ENCODE measurements at regions not wholly inside any gene's neighbourhood (a gene's known extent, or its start where the extent isn't known, plus 50 kb on each side); places are given as distances from the start of the nearest gene placed in this dataset.

GRCh38 chr4:156036496-156036895 lies 82.8 kb upstream of the CTSO start:
- TF ChIP-seq EZH2 (IDR thresholded peaks at IDR 0.05; ENCODE audit: borderline replicate concordance, low read depth, low read length, severe bottlenecking): no peak
- TF ChIP-seq CTCF (IDR thresholded peaks at IDR 0.05; ENCODE audit: borderline replicate concordance, extremely low read depth, low read length, poor library complexity, severe bottlenecking): no peak
